Smooth muscle cell (in vitro differentiated cells): ENCODE measurements at regions not wholly inside any gene's neighbourhood (a gene's known extent, or its start where the extent isn't known, plus 50 kb on each side); places are given as distances from the start of the nearest gene placed in this dataset.

Experiments used
- DNase-seq: peaks from one replicate; lab custom pipeline; 2025; ENCODE audit not compliant: unreplicated experiment; lab: John Stamatoyannopoulos, UW
- H2AFZ ChIP-seq: fragments of 200-600 bp; sonication (generic); 2 replicates; pipeline ENCODE4 v1.6.0; 2016; ENCODE audit warnings: antibody characterized with exemption, low read depth, mild to moderate bottlenecking
- H3F3A ChIP-seq: fragments of 200-600 bp; sonication (generic); 2 replicates; pipeline ENCODE4 v1.6.0; 2017; ENCODE audit warnings: antibody characterized with exemption, low read depth
- H3K27ac ChIP-seq: fragments of 200-600 bp; sonication (generic); 2 replicates; pipeline ENCODE4 v1.5.1; 2016; ENCODE audit warnings: low read depth, mild to moderate bottlenecking
- H3K27me3 ChIP-seq: fragments of 200-600 bp; sonication (generic); 2 replicates; pipeline ENCODE4 v1.6.1; 2016; ENCODE audit warnings: low read depth, mild to moderate bottlenecking
- H3K36me3 ChIP-seq: fragments of 200-600 bp; sonication (generic); 2 replicates; pipeline ENCODE4 v1.5.1; 2016; ENCODE audit warnings: low read depth
- H3K4me1 ChIP-seq: fragments of 200-600 bp; sonication (generic); 2 replicates; pipeline ENCODE4 v1.5.1; 2016; ENCODE audit warnings: low read depth
- H3K4me2 ChIP-seq: fragments of 200-600 bp; sonication (generic); 2 replicates; pipeline ENCODE4 v1.6.0; 2016; ENCODE audit warnings: mild to moderate bottlenecking
- H3K4me3 ChIP-seq: fragments of 200-600 bp; sonication (generic); 2 replicates; pipeline ENCODE4 v1.5.1; 2016; ENCODE audit warnings: mild to moderate bottlenecking
- H3K79me2 ChIP-seq: fragments of 200-600 bp; sonication (generic); 2 replicates; pipeline ENCODE4 v1.6.0; 2016; ENCODE audit warnings: low read depth, mild to moderate bottlenecking
- H3K9ac ChIP-seq: fragments of 200-600 bp; sonication (generic); 2 replicates; pipeline ENCODE4 v1.6.0; 2016; ENCODE audit warnings: low read depth
- H3K9me3 ChIP-seq: fragments of 200-600 bp; sonication (generic); replicated peaks from 2 replicates; pipeline ENCODE4 v1.5.1; 2016; ENCODE audit warnings: low read depth
- H4K20me1 ChIP-seq: fragments of 200-600 bp; sonication (generic); 2 replicates; pipeline ENCODE4 v1.6.0; 2016; ENCODE audit warnings: low read depth
- CTCF ChIP-seq: fragments of 200-600 bp; sonication (generic); IDR thresholded peaks from 2 replicates; pipeline ENCODE4 v1.5.1; 2017; ENCODE audit warnings: borderline replicate concordance, mild to moderate bottlenecking, antibody characterized with exemption; ENCODE audit not compliant: insufficient read depth, poor library complexity, severe bottlenecking
- WGBS: methylation state at CpG from one replicate; pipeline ENCODE4 v1.1.7; 2016; ENCODE audit warnings: low lambda C conversion rate; 5-methylcytosine and 5-hydroxymethylcytosine counted together

GRCh38 chr2:145744541-145745386 is 1224.8 kb upstream of the ZEB2 start:
- 28% methylated on average over 4 of the region's 4 CpGs for WGBS
- no peaks in the 10 kb centered on the region for H3K36me3 ChIP-seq
- no peak overlapping the region for H2AFZ ChIP-seq
- no peaks in the 10 kb centered on the region for H3K27me3 ChIP-seq
- no peaks in the 10 kb centered on the region for H4K20me1 ChIP-seq
- no peaks in the 10 kb centered on the region for H3K9me3 ChIP-seq
- H3K9ac ChIP-seq: no peak overlapping the region
- DNase-seq: no peak
- no peak for TF ChIP-seq CTCF
- no peaks in the 10 kb centered on the region for H3K79me2 ChIP-seq
- H3K4me1 ChIP-seq: no peaks in the 10 kb centered on the region
- peak overlapping the region; percentile 50 for H3K4me2 ChIP-seq
- peak overlapping the region; percentile 72 for H3K27ac ChIP-seq
- H3K4me3 ChIP-seq: no peak overlapping the region
- H3F3A ChIP-seq: peaks cover 3% of the 10 kb centered on the region

- TF ChIP-seq CTCF: no peak
- H3K27ac ChIP-seq: no peak overlapping the region
- H3K79me2 ChIP-seq: no peaks in the 10 kb centered on the region
- no peak overlapping the region for H3K4me2 ChIP-seq
- DNase-seq: no peak
- no peaks in the 10 kb centered on the region for H3K4me1 ChIP-seq
- 94% methylated on average over 2 of the region's 2 CpGs for WGBS
- no peaks in the 10 kb centered on the region for H3K36me3 ChIP-seq
- H2AFZ ChIP-seq: no peak overlapping the region
- no peaks in the 10 kb centered on the region for H4K20me1 ChIP-seq
- no peaks in the 10 kb centered on the region for H3K9me3 ChIP-seq
- no peak overlapping the region for H3K4me3 ChIP-seq
- H3K9ac ChIP-seq: no peak overlapping the region
- H3F3A ChIP-seq: no peaks in the 10 kb centered on the region
- no peaks in the 10 kb centered on the region for H3K27me3 ChIP-seq
These were observed 1223.1 kb upstream of the ZEB2 start for GRCh38 chr2:145743011-145743410.

GRCh38 chr2:145741636-145742035 is 1221.7 kb upstream of the ZEB2 start:
- TF ChIP-seq CTCF: no peak
- no peaks in the 10 kb centered on the region for H3K27me3 ChIP-seq
- no peaks in the 10 kb centered on the region for H3K36me3 ChIP-seq
- no peaks in the 10 kb centered on the region for H3K9me3 ChIP-seq
- 79% methylated on average over 1 of the region's 1 CpG for WGBS
- H3K4me2 ChIP-seq: no peak overlapping the region
- no peak for DNase-seq
- H3K9ac ChIP-seq: no peak overlapping the region
- no peaks in the 10 kb centered on the region for H4K20me1 ChIP-seq
- no peaks in the 10 kb centered on the region for H3K79me2 ChIP-seq
- no peaks in the 10 kb centered on the region for H3K4me1 ChIP-seq
- no peak overlapping the region for H3K27ac ChIP-seq
- no peaks in the 10 kb centered on the region for H3F3A ChIP-seq
- H3K4me3 ChIP-seq: no peak overlapping the region
- peak overlapping the region; percentile 17 for H2AFZ ChIP-seq

- Histone ChIP-seq H3K4me2 (no peak overlapping the region), H3K9ac (no peak overlapping the region), H4K20me1 (no peaks in the 10 kb centered on the region), H3K4me1 (no peaks in the 10 kb centered on the region), H3K36me3 (no peaks in the 10 kb centered on the region), H3K27ac (no peak overlapping the region), H3K27me3 (no peaks in the 10 kb centered on the region), H3F3A (no peaks in the 10 kb centered on the region), H3K9me3 (no peaks in the 10 kb centered on the region), H3K4me3 (no peak overlapping the region), H2AFZ (no peak overlapping the region), H3K79me2 (no peaks in the 10 kb centered on the region)
- WGBS: 98% methylated on average over 2 of the region's 2 CpGs
- DNase-seq: no peak
- no peak for TF ChIP-seq CTCF
These were observed 1221.3 kb upstream of the ZEB2 start for GRCh38 chr2:145741181-145741580.
